H1 (cell line): ENCODE measurements at regions not wholly inside any gene's neighbourhood (a gene's known extent, or its start where the extent isn't known, plus 50 kb on each side); places are given as distances from the start of the nearest gene placed in this dataset.

Experiments
- BRCA1 ChIP-seq: IDR thresholded peaks from 2 replicates; pipeline ENCODE4 v1.6.1; 2012; ENCODE audit warnings: low read depth, low read length, improper control_type of control experiment
- CHD1 ChIP-seq: IDR thresholded peaks from 2 replicates; pipeline ENCODE4 v1.6.1; 2012; ENCODE audit warnings: low read depth, low read length, improper control_type of control experiment
- EP300 ChIP-seq, 2 experiments: IDR thresholded peaks; 1 replicate in 1 of 2; 2 replicates in 1 of 2; pipeline ENCODE4 v1.6.1; 2011 to 2012; ENCODE audit warnings: low read depth in 2 of 2, low read length in 2 of 2, mild to moderate bottlenecking in 2 of 2, borderline replicate concordance in 1 of 2, inconsistent platforms in 1 of 2, moderate library complexity in 1 of 2
- POLR2A ChIP-seq, 2 experiments: IDR thresholded peaks; 1 replicate in 1 of 2; 2 replicates in 1 of 2; pipeline ENCODE4 v1.6.1; 2011; ENCODE audit warnings: low read depth in 2 of 2, low read length in 2 of 2, mild to moderate bottlenecking in 2 of 2; ENCODE audit errors: control extremely low read depth in 1 of 2
- RAD21 ChIP-seq, 2 experiments: IDR thresholded peaks in 1 of 2; conservative IDR thresholded peaks in 1 of 2; 2 replicates each; pipeline ENCODE4 v1.6.1; 2011; ENCODE audit warnings: low read depth in 2 of 2, low read length in 2 of 2, improper control_type of control experiment in 1 of 2, inconsistent platforms in 1 of 2, mild to moderate bottlenecking in 1 of 2, moderate library complexity in 1 of 2
- SIRT6 ChIP-seq: IDR thresholded peaks from one replicate; pipeline ENCODE4 v1.7.1; 2012; ENCODE audit warnings: low read length, inconsistent platforms
- TF ChIP-seq, protein P1 (sequence below), 3 experiments: IDR thresholded peaks; 1 replicate in 2 of 3; 2 replicates in 1 of 3; pipeline versions ENCODE4 v1.5.1 to v1.6.1; 2011; ENCODE audit warnings: low read length in 3 of 3, mild to moderate bottlenecking in 3 of 3, inconsistent platforms in 2 of 3, low read depth in 1 of 3, moderate library complexity in 1 of 3; ENCODE audit not compliant: insufficient read depth in 1 of 3; ENCODE audit errors: control extremely low read depth in 1 of 3

DNA sequence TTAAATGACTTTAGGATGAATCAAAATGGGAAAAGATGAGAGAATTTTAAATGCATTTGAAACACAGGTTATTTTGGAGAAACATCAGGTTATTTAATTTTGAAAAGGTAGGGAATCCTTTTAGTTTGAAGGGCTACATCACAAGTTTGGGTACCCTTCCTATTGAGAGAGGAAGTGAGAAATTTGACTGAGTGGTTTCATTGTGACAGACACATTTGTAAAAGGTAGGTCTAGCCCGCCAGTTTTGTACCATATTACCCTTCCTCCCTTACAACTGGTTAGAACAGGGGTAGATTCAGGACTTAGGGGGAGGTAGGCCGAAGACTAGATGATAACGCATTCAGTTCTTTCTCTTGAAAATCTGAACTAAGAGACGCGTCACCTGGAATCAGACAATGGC, 464.2 kb downstream of the EBF1 start:
- TF ChIP-seq RAD21 (IDR thresholded peaks at IDR 0.05 in 1 of 2, conservative IDR thresholded peaks at IDR 0.05 in 1 of 2; ENCODE audit: low read depth in 2 of 2, low read length in 2 of 2) (no peak), POLR2A (IDR thresholded peaks at IDR 0.05; ENCODE audit: control extremely low read depth in 1 of 2, low read depth in 2 of 2, low read length in 2 of 2) (no peak), BRCA1 (no peak), CHD1 (no peak), SIRT6 (no peak), EP300 (IDR thresholded peaks at IDR 0.05; ENCODE audit: borderline replicate concordance in 1 of 2, low read depth in 2 of 2, low read length in 2 of 2) (no peak)
- TF ChIP-seq, protein P1, sequence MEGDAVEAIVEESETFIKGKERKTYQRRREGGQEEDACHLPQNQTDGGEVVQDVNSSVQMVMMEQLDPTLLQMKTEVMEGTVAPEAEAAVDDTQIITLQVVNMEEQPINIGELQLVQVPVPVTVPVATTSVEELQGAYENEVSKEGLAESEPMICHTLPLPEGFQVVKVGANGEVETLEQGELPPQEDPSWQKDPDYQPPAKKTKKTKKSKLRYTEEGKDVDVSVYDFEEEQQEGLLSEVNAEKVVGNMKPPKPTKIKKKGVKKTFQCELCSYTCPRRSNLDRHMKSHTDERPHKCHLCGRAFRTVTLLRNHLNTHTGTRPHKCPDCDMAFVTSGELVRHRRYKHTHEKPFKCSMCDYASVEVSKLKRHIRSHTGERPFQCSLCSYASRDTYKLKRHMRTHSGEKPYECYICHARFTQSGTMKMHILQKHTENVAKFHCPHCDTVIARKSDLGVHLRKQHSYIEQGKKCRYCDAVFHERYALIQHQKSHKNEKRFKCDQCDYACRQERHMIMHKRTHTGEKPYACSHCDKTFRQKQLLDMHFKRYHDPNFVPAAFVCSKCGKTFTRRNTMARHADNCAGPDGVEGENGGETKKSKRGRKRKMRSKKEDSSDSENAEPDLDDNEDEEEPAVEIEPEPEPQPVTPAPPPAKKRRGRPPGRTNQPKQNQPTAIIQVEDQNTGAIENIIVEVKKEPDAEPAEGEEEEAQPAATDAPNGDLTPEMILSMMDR (IDR thresholded peaks at IDR 0.05; ENCODE audit: control extremely low read depth in 1 of 3, insufficient read depth in 1 of 3, low read depth in 1 of 3, low read length in 3 of 3), result no peak
